ENCODE measurements at regions not wholly inside any gene's neighbourhood (a gene's known extent, or its start where the extent isn't known, plus 50 kb on each side); places are given as distances from the start of the nearest gene placed in this dataset.

DNA sequence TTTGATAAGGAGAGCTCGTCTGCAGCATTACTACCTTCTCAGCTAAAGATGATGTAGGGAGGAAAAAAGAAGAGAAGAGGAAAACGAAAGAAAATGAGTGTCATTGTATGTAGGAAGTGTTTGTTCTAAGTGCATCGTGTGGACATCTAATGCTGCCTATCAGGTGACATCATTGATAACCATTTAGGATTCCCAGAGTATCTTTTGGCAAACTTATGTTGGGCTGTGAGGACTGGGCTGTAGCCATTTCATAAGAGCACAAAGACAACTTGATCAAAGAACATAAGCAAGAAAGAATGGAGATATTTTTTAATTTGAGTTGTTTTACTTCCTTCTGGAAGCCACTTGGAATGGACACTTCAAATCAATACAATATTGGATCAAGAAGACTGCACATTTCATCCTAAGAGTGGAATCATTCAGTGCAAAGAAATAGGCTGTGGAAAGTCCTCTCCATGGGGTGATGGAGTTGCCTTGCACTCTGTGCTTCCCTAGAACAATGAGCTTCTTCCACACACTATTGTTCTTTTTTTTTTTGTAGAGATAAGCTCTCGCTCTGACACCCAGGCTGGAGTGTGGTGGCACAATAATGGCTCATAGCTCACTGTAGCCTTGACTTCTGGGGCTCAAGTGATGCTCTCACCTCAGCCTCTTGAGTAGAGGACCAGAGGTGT lies 52.4 kb upstream of the UBL3 start:
- ATAC-seq (no peak), DNase-seq (no peak)
- intact Hi-C loops (cut with DNase I): no loop called here

DNA sequence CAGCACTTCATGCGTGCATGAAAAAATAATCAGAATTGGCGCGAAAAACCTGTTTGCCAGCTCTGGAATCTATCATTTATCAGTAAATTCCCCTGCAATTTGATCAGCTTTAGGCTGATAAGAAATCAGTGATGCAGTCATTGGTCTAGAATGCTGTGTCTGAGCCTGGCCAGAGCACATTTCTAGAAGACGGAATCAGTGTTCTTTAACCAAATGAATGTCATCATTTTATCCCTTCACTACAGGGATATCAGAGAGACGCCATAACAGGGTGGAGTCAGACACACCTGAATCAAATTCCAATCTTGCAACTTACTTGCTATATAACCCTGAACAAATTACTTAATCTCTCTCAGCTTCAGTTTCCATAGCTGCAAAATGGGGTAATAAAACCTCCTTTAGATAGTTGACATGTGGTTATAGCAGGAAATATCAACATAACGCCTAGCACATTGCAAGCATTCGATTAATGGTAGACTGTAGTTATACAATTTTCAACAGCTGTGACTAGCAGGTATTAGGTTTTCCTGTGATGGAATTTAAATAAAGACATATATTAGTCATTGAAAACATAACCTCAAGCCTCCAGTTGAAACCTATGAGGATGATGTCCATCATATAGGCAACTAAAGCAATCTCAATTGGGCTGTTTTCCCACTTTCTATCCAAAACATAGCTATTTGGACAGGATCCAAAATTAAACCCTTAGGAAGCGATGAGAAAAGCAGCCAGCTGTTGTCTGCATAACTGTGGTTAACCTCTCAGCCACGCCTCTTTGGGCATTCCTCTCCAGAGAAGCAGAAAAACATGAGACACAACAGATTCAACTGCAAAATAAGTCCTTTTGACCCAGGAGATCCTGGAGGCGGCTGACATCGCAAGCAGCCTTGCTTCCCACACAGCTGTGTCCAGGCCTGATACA lies 51.6 kb upstream of the UBL3 start:
- ATAC-seq: peak in 1 of 2 donors; percentile 80
- intact Hi-C loops (cut with DNase I): no loop called here
- no peak for DNase-seq

All from left cardiac atrium (tissue), 4 donors.